Stomach (tissue), 8 donors: ENCODE measurements at regions not wholly inside any gene's neighbourhood (a gene's known extent, or its start where the extent isn't known, plus 50 kb on each side); places are given as distances from the start of the nearest gene placed in this dataset.

Experiments used
- DNase-seq, 2 donors: peaks; one replicate each; pipeline versions ENCODE4 v3.0.0 to v3.0.0-alpha.2; 2013 to 2019
- H3K27ac ChIP-seq, 5 donors: fragments of 200-600 bp in 4 of 5; sonication (generic) in 4 of 5; one replicate each; pipeline ENCODE4 v1.5.1; 2013 to 2019; ENCODE audit warnings: mild to moderate bottlenecking in 1 of 5, moderate library complexity in 1 of 5
- H3K27me3 ChIP-seq, 3 donors: fragments of 200-600 bp; sonication (generic); one replicate each; pipeline ENCODE4 v1.5.1; 2017 to 2019; ENCODE audit warnings: mixed run types in 1 of 3
- H3K36me3 ChIP-seq, 4 donors: fragments of 200-600 bp; sonication (generic); 1 replicate in 3 of 4; 2 replicates in 1 of 4; pipeline ENCODE4 v1.5.1; 2016 to 2019
- H3K4me1 ChIP-seq, 4 donors: fragments of 200-600 bp; sonication (generic); one replicate each; pipeline ENCODE4 v1.5.1; 2016 to 2019
- H3K4me3 ChIP-seq, 4 donors: fragments of 200-600 bp; sonication (generic) in 3 of 4; one replicate each; pipeline ENCODE4 v1.5.1; 2016 to 2019; ENCODE audit warnings: mild to moderate bottlenecking in 1 of 4
- H3K9me3 ChIP-seq, 4 donors: fragments of 200-600 bp; sonication (generic); one replicate each; pipeline ENCODE4 v1.5.1; 2016 to 2019
- EP300 ChIP-seq: sonication (generic); formaldehyde crosslinking; IDR thresholded peaks from one replicate; pipeline ENCODE4 v1.6.1; 2017; ENCODE audit warnings: antibody characterized with exemption
- POLR2A ChIP-seq, 4 donors: fragments of 450-650 bp; IDR thresholded peaks; one replicate each; pipeline ENCODE4 v1.6.1; 2016; ENCODE audit warnings: antibody characterized with exemption in 4 of 4, control low read depth in 2 of 4, mild to moderate bottlenecking in 1 of 4, moderate library complexity in 1 of 4
- POLR2AphosphoS5 ChIP-seq, 3 donors: sonication (generic); formaldehyde crosslinking; IDR thresholded peaks; one replicate each; pipeline ENCODE4 v1.6.1; 2016; ENCODE audit warnings: antibody characterized with exemption in 3 of 3
- WGBS, 5 donors: extraction: QIAGEN DNeasy Blood & Tissue Kit in 3 of 5; methylation state at CpG; one replicate each; pipeline versions ENCODE4 v1.1.5 to v1.1.7; 2013 to 2018; 5-methylcytosine and 5-hydroxymethylcytosine counted together
- intact Hi-C: fragments of 100-400 bp; cut with DNase I; formaldehyde crosslinking; loops from one replicate; pipeline ENCODE4 v1.15.1; 2023; ENCODE audit warnings: low total_unique reads
- TF ChIP-seq, protein P1 (sequence below), 7 experiments: fragments of 450-650 bp in 4 of 7; fragments of 200-600 bp in 3 of 7; sonication (generic) in 3 of 7; IDR thresholded peaks; one replicate each; pipeline ENCODE4 v1.5.1; 2016 to 2019; ENCODE audit warnings: antibody characterized with exemption in 7 of 7, control low read depth in 2 of 7, mild to moderate bottlenecking in 1 of 7
- donor health status: healthy with polysubstance abuse.
- donor health status: Bipolar disorder and iron deficiency.
- donor health status: healthy.

DNA sequence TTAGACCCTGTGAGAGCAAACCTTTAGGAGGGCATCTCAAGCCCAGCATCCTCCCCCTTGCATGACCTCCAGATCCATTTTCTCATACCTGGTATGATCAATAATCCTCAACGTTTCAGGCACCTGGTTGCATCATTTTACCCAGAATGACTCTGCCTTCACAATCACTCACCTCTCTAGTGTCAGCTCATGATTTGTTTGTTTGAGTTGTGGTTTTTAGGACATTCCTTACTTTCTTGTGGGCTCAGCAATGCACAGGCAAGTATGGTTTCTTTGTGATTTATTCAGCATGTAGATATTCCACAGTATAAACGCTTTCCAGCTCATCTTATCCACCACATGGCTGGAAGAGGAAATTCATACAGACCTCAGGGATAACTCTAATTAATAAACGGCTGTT is 93.6 kb upstream of the CPEB2 start:
- no peaks in the 10 kb centered on the region for H3K9me3 ChIP-seq
- H3K27ac ChIP-seq: no peak overlapping the region
- H3K36me3 ChIP-seq: no peaks in the 10 kb centered on the region
- H3K27me3 ChIP-seq: no peaks in the 10 kb centered on the region
- no peak overlapping the region for H3K4me3 ChIP-seq
- intact Hi-C loops: no loop called here
- TF ChIP-seq POLR2A (IDR thresholded peaks at IDR 0.05) (no peak), EP300 (no peak)
- TF ChIP-seq, protein P1, sequence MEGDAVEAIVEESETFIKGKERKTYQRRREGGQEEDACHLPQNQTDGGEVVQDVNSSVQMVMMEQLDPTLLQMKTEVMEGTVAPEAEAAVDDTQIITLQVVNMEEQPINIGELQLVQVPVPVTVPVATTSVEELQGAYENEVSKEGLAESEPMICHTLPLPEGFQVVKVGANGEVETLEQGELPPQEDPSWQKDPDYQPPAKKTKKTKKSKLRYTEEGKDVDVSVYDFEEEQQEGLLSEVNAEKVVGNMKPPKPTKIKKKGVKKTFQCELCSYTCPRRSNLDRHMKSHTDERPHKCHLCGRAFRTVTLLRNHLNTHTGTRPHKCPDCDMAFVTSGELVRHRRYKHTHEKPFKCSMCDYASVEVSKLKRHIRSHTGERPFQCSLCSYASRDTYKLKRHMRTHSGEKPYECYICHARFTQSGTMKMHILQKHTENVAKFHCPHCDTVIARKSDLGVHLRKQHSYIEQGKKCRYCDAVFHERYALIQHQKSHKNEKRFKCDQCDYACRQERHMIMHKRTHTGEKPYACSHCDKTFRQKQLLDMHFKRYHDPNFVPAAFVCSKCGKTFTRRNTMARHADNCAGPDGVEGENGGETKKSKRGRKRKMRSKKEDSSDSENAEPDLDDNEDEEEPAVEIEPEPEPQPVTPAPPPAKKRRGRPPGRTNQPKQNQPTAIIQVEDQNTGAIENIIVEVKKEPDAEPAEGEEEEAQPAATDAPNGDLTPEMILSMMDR (IDR thresholded peaks at IDR 0.05): no peak
- no peak for DNase-seq
- WGBS, 5 donors: 48 to 61% (median 59%) methylated on average over 3 of the region's 3 CpGs
- no peaks in the 10 kb centered on the region for H3K4me1 ChIP-seq

DNA sequence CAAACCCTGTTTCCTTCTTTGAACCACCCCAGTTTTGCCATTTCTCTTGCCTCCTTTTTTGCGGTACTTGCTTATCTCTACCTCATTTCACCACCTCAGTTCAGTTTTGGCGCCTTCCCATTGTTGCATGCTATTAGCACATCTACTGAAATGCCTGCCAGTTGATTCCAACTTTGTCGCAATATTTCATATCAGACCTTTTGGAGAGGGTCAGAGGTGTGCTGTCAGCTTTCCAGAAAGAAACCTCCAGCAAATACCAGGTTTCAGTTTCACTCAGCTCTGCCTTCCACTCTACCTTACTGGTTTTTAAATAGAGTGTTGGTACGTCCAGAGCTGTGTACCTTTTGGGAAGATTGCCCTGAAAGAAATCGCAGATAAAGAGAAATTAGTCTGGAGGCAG is 91.9 kb upstream of the CPEB2 start:
- Histone ChIP-seq H3K27ac (peak overlapping the region in 3 of 5 donors; percentile 37 to 73 (median 52)), H3K4me3 (no peak overlapping the region), H3K36me3 (no peaks in the 10 kb centered on the region), H3K27me3 (no peaks in the 10 kb centered on the region), H3K9me3 (no peaks in the 10 kb centered on the region), H3K4me1 (no peaks in the 10 kb centered on the region)
- intact Hi-C loops: no loop called here
- DNase-seq: peak in 1 of 2 donors; percentile 77
- TF ChIP-seq, protein P1 (IDR thresholded peaks at IDR 0.05): no peak
- TF ChIP-seq EP300 (no peak), POLR2AphosphoS5 (IDR thresholded peaks at IDR 0.05) (peak in 1 of 3 donors; percentile 44)
- 25 to 57% (median 41%) methylated on average over 5 of the region's 5 CpGs for WGBS, 5 donors

DNA sequence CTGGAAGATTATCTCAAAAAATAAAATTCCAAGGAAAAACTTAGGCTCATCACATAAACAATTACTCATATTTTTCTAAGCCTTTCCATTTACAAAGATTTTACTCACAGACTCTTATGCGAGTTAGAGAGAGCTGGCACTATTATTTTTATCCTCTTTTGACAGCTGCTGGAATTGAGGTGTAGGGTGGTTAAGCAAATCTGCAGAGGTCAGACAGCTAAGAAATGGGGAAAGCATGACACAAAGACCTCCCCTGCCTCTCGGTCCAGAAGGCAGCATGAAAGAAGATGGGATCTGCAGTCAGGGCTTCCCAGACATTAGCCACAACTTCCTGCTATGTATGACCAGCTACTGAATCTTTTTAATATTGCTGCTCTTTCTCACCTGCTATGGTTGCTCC is 89.9 kb upstream of the CPEB2 start:
- no peak overlapping the region for H3K4me3 ChIP-seq
- H3K27ac ChIP-seq: no peak overlapping the region
- intact Hi-C loops: no loop called here
- H3K27me3 ChIP-seq: no peaks in the 10 kb centered on the region
- TF ChIP-seq POLR2AphosphoS5 (IDR thresholded peaks at IDR 0.05) (no peak), POLR2A (IDR thresholded peaks at IDR 0.05) (no peak), EP300 (no peak)
- TF ChIP-seq, protein P1 (IDR thresholded peaks at IDR 0.05): no peak
- H3K9me3 ChIP-seq: no peaks in the 10 kb centered on the region
- WGBS, 5 donors: 73 to 85% (median 82%) methylated on average over 2 of the region's 2 CpGs
- H3K36me3 ChIP-seq: no peaks in the 10 kb centered on the region
- DNase-seq: no peak
- H3K4me1 ChIP-seq: peaks cover 0 to 7% (median 0%) of the 10 kb centered on the region in 4 donors

DNA sequence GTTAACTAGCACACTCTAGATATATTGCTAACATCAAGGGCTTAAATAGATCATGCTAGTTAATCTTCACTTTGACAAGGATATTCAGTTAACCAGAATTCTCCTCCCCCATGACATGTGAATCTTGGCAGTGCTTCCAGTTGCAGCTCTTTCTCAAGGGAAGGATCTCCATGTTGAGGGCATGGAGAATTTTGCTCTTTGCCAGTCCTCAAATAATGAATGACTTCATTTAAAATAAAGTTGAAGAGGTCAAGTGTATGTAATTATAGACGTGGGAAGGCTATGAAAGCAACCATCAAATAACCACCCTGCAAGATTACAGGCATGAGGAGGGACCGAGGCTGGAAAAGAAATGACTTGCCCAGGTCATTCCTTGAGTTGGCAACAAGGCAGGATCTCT is 87.3 kb upstream of the CPEB2 start:
- Histone ChIP-seq H3K36me3 (no peaks in the 10 kb centered on the region), H3K27ac (no peak overlapping the region), H3K9me3 (no peaks in the 10 kb centered on the region), H3K4me1 (peaks cover 0 to 7% (median 0%) of the 10 kb centered on the region in 4 donors), H3K27me3 (no peaks in the 10 kb centered on the region), H3K4me3 (no peak overlapping the region)
- no peak for DNase-seq
- 37 to 60% (median 54%) methylated on average over 2 of the region's 2 CpGs for WGBS, 5 donors
- TF ChIP-seq POLR2AphosphoS5 (IDR thresholded peaks at IDR 0.05) (no peak), POLR2A (IDR thresholded peaks at IDR 0.05) (no peak)
- intact Hi-C loops: no loop called here

DNA sequence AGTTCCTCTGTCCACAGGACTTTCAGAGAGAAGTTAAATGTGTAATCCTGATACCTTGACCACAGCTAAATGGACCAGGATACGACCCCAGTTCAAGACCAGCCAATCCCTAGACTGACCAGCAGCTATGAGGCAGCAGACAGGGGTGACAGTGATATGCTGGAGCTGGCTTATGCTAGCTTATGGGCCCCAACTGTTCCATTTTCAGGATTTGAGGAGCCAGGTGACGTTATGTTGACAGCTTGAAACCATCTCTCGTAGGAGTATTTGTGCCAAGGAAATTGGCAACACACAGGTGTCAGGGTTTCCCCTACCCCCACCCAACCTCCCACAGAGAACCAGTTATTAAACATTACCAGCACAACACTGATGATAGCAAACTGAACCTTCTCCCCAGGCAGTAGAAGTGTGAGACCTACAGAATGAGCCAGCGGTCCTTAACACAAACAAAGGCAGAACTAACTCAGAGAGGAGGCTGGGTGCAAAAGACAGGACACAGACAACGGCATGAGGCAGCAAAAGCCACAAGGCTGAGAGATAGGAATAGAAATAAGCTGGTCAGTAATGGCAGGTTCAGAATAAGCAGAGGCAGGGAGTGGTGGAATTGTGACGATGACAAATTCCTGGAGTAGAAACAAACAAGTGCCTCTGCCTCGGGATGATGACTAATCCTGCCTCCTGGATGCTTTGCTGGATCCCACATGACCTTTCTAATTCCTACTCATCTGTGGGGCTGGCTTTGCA is 85.6 kb upstream of the CPEB2 start:
- Histone ChIP-seq H3K27me3 (no peaks in the 10 kb centered on the region), H3K4me1 (peaks cover 0 to 7% (median 0%) of the 10 kb centered on the region in 4 donors), H3K9me3 (no peaks in the 10 kb centered on the region), H3K27ac (no peak overlapping the region), H3K4me3 (no peak overlapping the region), H3K36me3 (no peaks in the 10 kb centered on the region)
- no peak for DNase-seq
- TF ChIP-seq POLR2A (IDR thresholded peaks at IDR 0.05) (no peak), EP300 (no peak), POLR2AphosphoS5 (IDR thresholded peaks at IDR 0.05) (no peak)
- TF ChIP-seq, protein P1 (IDR thresholded peaks at IDR 0.05): no peak
- 44 to 52% (median 48%) methylated on average over 7 of the region's 7 CpGs for WGBS, 5 donors
- intact Hi-C loops: no loop called here
